ENCODE measurements at regions not wholly inside any gene's neighbourhood (a gene's known extent, or its start where the extent isn't known, plus 50 kb on each side); places are given as distances from the start of the nearest gene placed in this dataset.

DNA sequence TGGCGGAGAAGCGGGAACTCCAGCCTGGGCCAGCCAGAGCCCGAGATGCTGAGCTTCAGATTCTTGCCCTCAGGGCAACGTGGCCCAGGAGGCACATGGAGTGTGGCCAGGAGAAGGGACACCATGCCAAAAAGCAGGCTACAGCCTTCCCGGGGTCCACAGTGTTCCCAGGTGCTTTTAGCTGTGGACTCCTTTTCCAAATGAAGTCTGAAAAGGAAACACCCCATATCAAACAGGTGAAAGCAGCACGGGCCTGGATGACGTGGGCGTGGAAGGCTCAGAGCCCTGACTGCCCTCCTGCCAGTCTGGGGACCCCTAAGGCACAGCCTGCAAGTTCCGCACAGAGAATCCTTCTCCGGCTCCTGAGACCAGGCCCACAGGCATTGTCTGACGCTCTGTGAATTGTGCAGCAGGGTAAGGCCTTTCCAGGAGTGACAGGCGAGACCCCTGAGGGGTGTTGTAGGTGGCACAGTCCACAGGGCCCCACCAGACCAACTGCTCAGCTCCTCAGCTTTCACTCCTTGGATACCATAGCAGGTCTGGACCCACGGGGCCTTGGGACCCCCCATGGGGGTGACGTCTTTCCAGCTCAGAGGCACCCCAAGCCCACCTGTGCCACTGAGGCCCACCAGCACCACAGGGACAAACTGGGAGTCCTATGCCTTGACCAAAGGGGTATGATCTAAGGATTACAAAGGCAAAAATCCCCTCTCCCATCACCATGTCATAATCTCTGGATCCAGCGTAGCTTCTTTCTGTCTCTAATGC is 69.6 kb upstream of the RAB6C start:
- POLR2A ChIA-PET: no interaction called here
- no peak for DNase-seq (ENCODE audit: low read depth, low spot score)
- Histone ChIP-seq H4K20me1 (replicated peaks; ENCODE audit: control insufficient read depth, extremely low read depth, insufficient read depth, low read length) (no peaks in the 10 kb centered on the region), H3K36me3 (ENCODE audit: control insufficient read depth in 2 of 2, extremely low read depth in 1 of 2, insufficient read depth in 2 of 2, low read length in 2 of 2) (no peaks in the 10 kb centered on the region), H3K4me2 (ENCODE audit: insufficient read depth, low read length) (no peak overlapping the region), H3K4me1 (ENCODE audit: control insufficient read depth, extremely low read depth, insufficient read depth, low read length) (no peaks in the 10 kb centered on the region), H3K4me3 (replicated peaks in 1 of 3; ENCODE audit: insufficient read depth in 1 of 3, low read depth in 1 of 3, low read length in 3 of 3) (no peak overlapping the region), H3K27ac (ENCODE audit: insufficient read depth, low read depth, low read length) (no peak overlapping the region), H3K9me3 (replicated peaks; ENCODE audit: control insufficient read depth, insufficient read depth, low read length) (no peaks in the 10 kb centered on the region), H3K9ac (replicated peaks; ENCODE audit: extremely low read depth, insufficient read depth, low read length) (no peak overlapping the region), H2AFZ (ENCODE audit: low read depth, low read length) (no peak overlapping the region), H3K9me1 (replicated peaks; ENCODE audit: control insufficient read depth, extremely low read depth, insufficient read depth, low read length) (no peaks in the 10 kb centered on the region), H3K27me3 (ENCODE audit: control insufficient read depth in 2 of 2, insufficient read depth in 2 of 2, low read length in 2 of 2) (no peaks in the 10 kb centered on the region), H3K79me2 (ENCODE audit: control insufficient read depth, insufficient read depth, low read length) (no peaks in the 10 kb centered on the region)
- CTCF ChIA-PET: interaction anchor here (1.4 kb wide), 2 partner anchors 14 to 27 kb away, joined by 3 read pairs; no protein-coding TSS in a partner anchor
- intact Hi-C loops (cut with micrococcal nuclease) (no loop called here), dilution Hi-C loops (cut with MboI; ENCODE audit: extremely low pct_ligation_motif_present, low sequenced_read_pairs) (no loop called here)
- TF ChIP-seq JUN (IDR thresholded peaks at IDR 0.05; ENCODE audit: borderline replicate concordance, insufficient read depth, insufficient read length, low read depth) (no peak), MYC (IDR thresholded peaks at IDR 0.05; ENCODE audit: low read depth, low read length) (no peak), EZH2 (IDR thresholded peaks at IDR 0.05; ENCODE audit: borderline replicate concordance, low read depth, low read length, severe bottlenecking) (no peak), GATA2 (IDR thresholded peaks at IDR 0.05; ENCODE audit: insufficient read depth, insufficient read length, low read depth, low read length) (no peak), FOS (IDR thresholded peaks at IDR 0.05; ENCODE audit: borderline replicate concordance, insufficient read depth, low read length) (no peak), POLR2AphosphoS5 (IDR thresholded peaks at IDR 0.05; ENCODE audit: insufficient read depth, low read depth, low read length) (no peak), POLR2A (IDR thresholded peaks at IDR 0.05; ENCODE audit: low read depth, low read length) (no peak)
- TF ChIP-seq, protein P1, sequence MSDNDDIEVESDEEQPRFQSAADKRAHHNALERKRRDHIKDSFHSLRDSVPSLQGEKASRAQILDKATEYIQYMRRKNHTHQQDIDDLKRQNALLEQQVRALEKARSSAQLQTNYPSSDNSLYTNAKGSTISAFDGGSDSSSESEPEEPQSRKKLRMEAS (IDR thresholded peaks at IDR 0.05; ENCODE audit: insufficient read depth, insufficient read length): no peak
- TF ChIP-seq, protein P2, sequence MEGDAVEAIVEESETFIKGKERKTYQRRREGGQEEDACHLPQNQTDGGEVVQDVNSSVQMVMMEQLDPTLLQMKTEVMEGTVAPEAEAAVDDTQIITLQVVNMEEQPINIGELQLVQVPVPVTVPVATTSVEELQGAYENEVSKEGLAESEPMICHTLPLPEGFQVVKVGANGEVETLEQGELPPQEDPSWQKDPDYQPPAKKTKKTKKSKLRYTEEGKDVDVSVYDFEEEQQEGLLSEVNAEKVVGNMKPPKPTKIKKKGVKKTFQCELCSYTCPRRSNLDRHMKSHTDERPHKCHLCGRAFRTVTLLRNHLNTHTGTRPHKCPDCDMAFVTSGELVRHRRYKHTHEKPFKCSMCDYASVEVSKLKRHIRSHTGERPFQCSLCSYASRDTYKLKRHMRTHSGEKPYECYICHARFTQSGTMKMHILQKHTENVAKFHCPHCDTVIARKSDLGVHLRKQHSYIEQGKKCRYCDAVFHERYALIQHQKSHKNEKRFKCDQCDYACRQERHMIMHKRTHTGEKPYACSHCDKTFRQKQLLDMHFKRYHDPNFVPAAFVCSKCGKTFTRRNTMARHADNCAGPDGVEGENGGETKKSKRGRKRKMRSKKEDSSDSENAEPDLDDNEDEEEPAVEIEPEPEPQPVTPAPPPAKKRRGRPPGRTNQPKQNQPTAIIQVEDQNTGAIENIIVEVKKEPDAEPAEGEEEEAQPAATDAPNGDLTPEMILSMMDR (IDR thresholded peaks at IDR 0.05; ENCODE audit: extremely low read depth in 1 of 2, insufficient read depth in 1 of 2, low read depth in 1 of 2, low read length in 2 of 2): no peak
- BruUV-seq (replicated peaks): no TSS peak
- FAIRE-seq: no peak
